Astrocyte of the cerebellum (primary cell): ENCODE measurements at regions not wholly inside any gene's neighbourhood (a gene's known extent, or its start where the extent isn't known, plus 50 kb on each side); places are given as distances from the start of the nearest gene placed in this dataset.

Experiments used
- DNase-seq: peaks from one replicate; pipeline ENCODE4 v3.0.0-alpha.2; 2011; ENCODE audit warnings: low read depth
- H3K4me3 ChIP-seq: 2 replicates; pipeline ENCODE4 v1.5.1; 2011; ENCODE audit warnings: mild to moderate bottlenecking, low read depth, low read length, moderate library complexity
- CTCF ChIP-seq: IDR thresholded peaks from 2 replicates; pipeline ENCODE4 v1.5.1; 2012; ENCODE audit warnings: low read length, low read depth, moderate library complexity, mild to moderate bottlenecking; ENCODE audit errors: missing control alignments
- in situ Hi-C: cut with HindIII; loops from 2 replicates; pipeline ENCODE4 v1.10.0; 2017; ENCODE audit warnings: low sequenced_read_pairs

GRCh38 chr2:145813481-145813880, 1293.6 kb upstream of the ZEB2 start:
- in situ Hi-C loops: no loop called here
- DNase-seq: no peak
- H3K4me3 ChIP-seq: no peak overlapping the region
- TF ChIP-seq CTCF: no peak

- no peak overlapping the region for H3K4me3 ChIP-seq
- in situ Hi-C loops: no loop called here
- no peak for DNase-seq
- TF ChIP-seq CTCF: no peak
Measured at GRCh38 chr2:145812165-145812554, 1292.2 kb upstream of the ZEB2 start.

- no peak for TF ChIP-seq CTCF
- H3K4me3 ChIP-seq: no peak overlapping the region
- no peak for DNase-seq
- in situ Hi-C loops: no loop called here
Measured at GRCh38 chr2:145811276-145812164, 1291.6 kb upstream of the ZEB2 start.

- no peak for TF ChIP-seq CTCF
- no peak overlapping the region for H3K4me3 ChIP-seq
- in situ Hi-C loops: no loop called here
- DNase-seq: no peak
Measured at GRCh38 chr2:145807968-145808367, 1288.0 kb upstream of the ZEB2 start.

- DNase-seq: no peak
- no peak overlapping the region for H3K4me3 ChIP-seq
- TF ChIP-seq CTCF: no peak
- in situ Hi-C loops: no loop called here
Measured at GRCh38 chr2:145807554-145807953, 1287.6 kb upstream of the ZEB2 start.

- in situ Hi-C loops: no loop called here
- no peak overlapping the region for H3K4me3 ChIP-seq
- no peak for TF ChIP-seq CTCF
- no peak for DNase-seq
Measured at GRCh38 chr2:145806546-145806945, 1286.6 kb upstream of the ZEB2 start.
